HEK293 (cell line): ENCODE measurements at regions not wholly inside any gene's neighbourhood (a gene's known extent, or its start where the extent isn't known, plus 50 kb on each side); places are given as distances from the start of the nearest gene placed in this dataset.

Experiments used
- CTCF ChIA-PET: fragments of 350-600 bp; formaldehyde crosslinking; extraction: SDS; loops from one replicate; lab custom pipeline; 2021; ENCODE audit warnings: antibody characterized with exemption; lab: Yijun Ruan, JAX
- POLR2A ChIA-PET: fragments of 300-600 bp; formaldehyde crosslinking; extraction: SDS; loops from one replicate; lab custom pipeline; 2020; ENCODE audit warnings: antibody characterized with exemption, inconsistent platforms; lab: Yijun Ruan, JAX
- H3K27ac ChIP-seq: fragments of 200-500 bp; sonication (Bioruptor generic); 2 replicates; pipeline ENCODE4 v1.5.1; 2014; ENCODE audit warnings: low read depth, low read length, control low read depth, inconsistent platforms; ENCODE audit errors: extremely low read depth
- H3K36me3 ChIP-seq, 2 experiments: fragments of 200-500 bp in 1 of 2; sonication (Bioruptor generic) in 1 of 2; 1 replicate in 1 of 2; 2 replicates in 1 of 2; pipeline ENCODE4 v1.5.1; 2014 to 2017; ENCODE audit warnings: inconsistent platforms in 2 of 2, low read length in 2 of 2; ENCODE audit not compliant: control insufficient read depth in 2 of 2, insufficient read depth in 1 of 2
- H3K4me1 ChIP-seq: fragments of 200-500 bp; sonication (Bioruptor generic); 2 replicates; pipeline ENCODE4 v1.5.1; 2014; ENCODE audit warnings: mild to moderate bottlenecking, low read length, inconsistent platforms; ENCODE audit not compliant: control insufficient read depth, insufficient read depth
- H3K4me3 ChIP-seq: 2 replicates; pipeline ENCODE4 v1.5.1; 2011; ENCODE audit warnings: low read depth, mild to moderate bottlenecking, control low read depth, low read length, moderate library complexity
- H3K9me3 ChIP-seq: fragments of 200-500 bp; sonication (Bioruptor generic); 2 replicates; pipeline ENCODE4 v1.5.1; 2014; ENCODE audit warnings: low read depth, low read length, inconsistent platforms; ENCODE audit not compliant: control insufficient read depth, insufficient read depth
- BCL11B ChIP-seq: fragments of 450-650 bp; formaldehyde crosslinking; IDR thresholded peaks from 2 replicates; pipeline ENCODE4 v1.5.1; 2016; ENCODE audit warnings: low read depth, missing biosample characterization, missing genetic modification characterization
- GLI2 ChIP-seq: fragments of 450-650 bp; formaldehyde crosslinking; IDR thresholded peaks from 2 replicates; pipeline ENCODE4; 2017; ENCODE audit warnings: missing biosample characterization, missing genetic modification characterization, low read depth, borderline replicate concordance
- PRDM1 ChIP-seq: fragments of 450-650 bp; formaldehyde crosslinking; IDR thresholded peaks from 2 replicates; pipeline ENCODE4; 2016; ENCODE audit warnings: missing biosample characterization, missing genetic modification characterization
- SALL2 ChIP-seq: fragments of 450-650 bp; formaldehyde crosslinking; IDR thresholded peaks from 2 replicates; pipeline ENCODE4 v1.5.0; 2017; ENCODE audit warnings: missing biosample characterization, mild to moderate bottlenecking, missing genetic modification characterization, borderline replicate concordance
- SP2 ChIP-seq: fragments of 450-650 bp; formaldehyde crosslinking; IDR thresholded peaks from 2 replicates; pipeline ENCODE4 v1.5.1; 2016; ENCODE audit warnings: missing biosample characterization, missing genetic modification characterization
- SP3 ChIP-seq: fragments of 450-650 bp; formaldehyde crosslinking; IDR thresholded peaks from 2 replicates; pipeline ENCODE4 v1.5.1; 2016; ENCODE audit warnings: missing biosample characterization, missing genetic modification characterization
- SP7 ChIP-seq: fragments of 450-650 bp; formaldehyde crosslinking; IDR thresholded peaks from 2 replicates; pipeline ENCODE4 v1.5.1; 2016; ENCODE audit warnings: missing biosample characterization, missing genetic modification characterization
- ZBTB8A ChIP-seq: fragments of 450-650 bp; formaldehyde crosslinking; IDR thresholded peaks from 2 replicates; pipeline ENCODE4 v1.5.1; 2016; ENCODE audit warnings: missing biosample characterization, missing genetic modification characterization
- ZIC2 ChIP-seq: fragments of 450-650 bp; formaldehyde crosslinking; IDR thresholded peaks from 2 replicates; pipeline ENCODE4 v1.5.1; 2016; ENCODE audit warnings: missing biosample characterization, missing genetic modification characterization
- ZNF114 ChIP-seq: fragments of 450-650 bp; formaldehyde crosslinking; IDR thresholded peaks from 2 replicates; pipeline ENCODE4 v1.5.0; 2017; ENCODE audit warnings: missing biosample characterization, missing genetic modification characterization
- ZNF140 ChIP-seq: fragments of 450-650 bp; formaldehyde crosslinking; IDR thresholded peaks from 2 replicates; pipeline ENCODE4 v1.5.1; 2016; ENCODE audit warnings: missing biosample characterization, missing genetic modification characterization
- ZNF157 ChIP-seq: fragments of 450-650 bp; formaldehyde crosslinking; IDR thresholded peaks from 2 replicates; pipeline ENCODE4 v1.5.1; 2016; ENCODE audit warnings: missing biosample characterization, missing genetic modification characterization
- ZNF266 ChIP-seq: fragments of 450-650 bp; formaldehyde crosslinking; IDR thresholded peaks from 2 replicates; pipeline ENCODE4 v1.5.1; 2016; ENCODE audit warnings: missing biosample characterization, missing genetic modification characterization, low read depth
- ZNF354C ChIP-seq: fragments of 450-650 bp; formaldehyde crosslinking; IDR thresholded peaks from 2 replicates; pipeline ENCODE4 v1.5.1; 2016; ENCODE audit warnings: missing biosample characterization, missing genetic modification characterization, low read depth, borderline replicate concordance
- ZNF404 ChIP-seq: fragments of 450-650 bp; formaldehyde crosslinking; IDR thresholded peaks from 2 replicates; pipeline ENCODE4 v1.5.1; 2017; ENCODE audit warnings: missing biosample characterization, missing genetic modification characterization
- ZNF561 ChIP-seq: fragments of 450-650 bp; IDR thresholded peaks from 2 replicates; pipeline ENCODE4 v1.5.1; 2018; ENCODE audit warnings: missing biosample characterization, missing genetic modification characterization, borderline replicate concordance
- ZNF600 ChIP-seq: fragments of 450-650 bp; formaldehyde crosslinking; IDR thresholded peaks from 2 replicates; pipeline ENCODE4 v1.5.1; 2016; ENCODE audit warnings: missing biosample characterization, missing genetic modification characterization
- TF ChIP-seq, protein P1 (sequence below): fragments of 450-650 bp; formaldehyde crosslinking; IDR thresholded peaks from 2 replicates; pipeline ENCODE4 v1.5.1; 2016; ENCODE audit warnings: missing biosample characterization, missing genetic modification characterization
- TF ChIP-seq, protein P2 (sequence below): fragments of 450-650 bp; formaldehyde crosslinking; IDR thresholded peaks from 2 replicates; pipeline ENCODE4 v1.5.1; 2016; ENCODE audit warnings: missing biosample characterization, missing genetic modification characterization, low read depth
- TF ChIP-seq, protein P3 (sequence below): fragments of 450-650 bp; formaldehyde crosslinking; IDR thresholded peaks from 2 replicates; pipeline ENCODE4 v1.5.1; 2016; ENCODE audit warnings: missing biosample characterization, missing genetic modification characterization
- TF ChIP-seq, protein P4 (sequence below): fragments of 450-650 bp; formaldehyde crosslinking; IDR thresholded peaks from 2 replicates; pipeline ENCODE4 v1.5.1; 2016; ENCODE audit warnings: missing biosample characterization, missing genetic modification characterization
- TF ChIP-seq, protein P5 (sequence below): fragments of 450-650 bp; formaldehyde crosslinking; IDR thresholded peaks from 2 replicates; pipeline ENCODE4 v1.5.1; 2016; ENCODE audit warnings: missing biosample characterization, missing genetic modification characterization

DNA sequence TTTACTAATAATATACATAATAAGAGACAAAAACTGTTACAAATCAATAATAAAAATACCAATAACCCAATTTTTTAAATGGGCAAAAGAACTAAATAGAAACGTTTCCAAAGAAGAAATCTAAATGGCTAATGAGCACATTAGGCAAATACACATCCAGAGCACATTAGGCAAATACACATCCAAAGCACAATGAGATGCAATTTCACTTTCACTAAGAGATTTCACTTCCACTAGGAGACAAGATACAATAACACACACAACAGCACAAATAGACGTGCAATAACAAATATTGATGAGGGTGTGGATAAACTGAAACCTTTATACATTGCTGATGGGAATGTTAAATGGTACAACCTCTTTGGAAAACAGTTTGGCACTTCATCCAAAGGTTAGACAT is 250.7 kb downstream of the ARAP2 start:
- H3K9me3 ChIP-seq: no peaks in the 10 kb centered on the region
- CTCF ChIA-PET: no interaction called here
- H3K36me3 ChIP-seq: no peaks in the 10 kb centered on the region
- no peaks in the 10 kb centered on the region for H3K4me1 ChIP-seq
- H3K27ac ChIP-seq: no peak overlapping the region
- H3K4me3 ChIP-seq: no peak overlapping the region
- POLR2A ChIA-PET: no interaction called here
- no peak for TF ChIP-seq BCL11B
- TF ChIP-seq SP2 (tag by site-specific recombination): no peak
- TF ChIP-seq, protein P1, sequence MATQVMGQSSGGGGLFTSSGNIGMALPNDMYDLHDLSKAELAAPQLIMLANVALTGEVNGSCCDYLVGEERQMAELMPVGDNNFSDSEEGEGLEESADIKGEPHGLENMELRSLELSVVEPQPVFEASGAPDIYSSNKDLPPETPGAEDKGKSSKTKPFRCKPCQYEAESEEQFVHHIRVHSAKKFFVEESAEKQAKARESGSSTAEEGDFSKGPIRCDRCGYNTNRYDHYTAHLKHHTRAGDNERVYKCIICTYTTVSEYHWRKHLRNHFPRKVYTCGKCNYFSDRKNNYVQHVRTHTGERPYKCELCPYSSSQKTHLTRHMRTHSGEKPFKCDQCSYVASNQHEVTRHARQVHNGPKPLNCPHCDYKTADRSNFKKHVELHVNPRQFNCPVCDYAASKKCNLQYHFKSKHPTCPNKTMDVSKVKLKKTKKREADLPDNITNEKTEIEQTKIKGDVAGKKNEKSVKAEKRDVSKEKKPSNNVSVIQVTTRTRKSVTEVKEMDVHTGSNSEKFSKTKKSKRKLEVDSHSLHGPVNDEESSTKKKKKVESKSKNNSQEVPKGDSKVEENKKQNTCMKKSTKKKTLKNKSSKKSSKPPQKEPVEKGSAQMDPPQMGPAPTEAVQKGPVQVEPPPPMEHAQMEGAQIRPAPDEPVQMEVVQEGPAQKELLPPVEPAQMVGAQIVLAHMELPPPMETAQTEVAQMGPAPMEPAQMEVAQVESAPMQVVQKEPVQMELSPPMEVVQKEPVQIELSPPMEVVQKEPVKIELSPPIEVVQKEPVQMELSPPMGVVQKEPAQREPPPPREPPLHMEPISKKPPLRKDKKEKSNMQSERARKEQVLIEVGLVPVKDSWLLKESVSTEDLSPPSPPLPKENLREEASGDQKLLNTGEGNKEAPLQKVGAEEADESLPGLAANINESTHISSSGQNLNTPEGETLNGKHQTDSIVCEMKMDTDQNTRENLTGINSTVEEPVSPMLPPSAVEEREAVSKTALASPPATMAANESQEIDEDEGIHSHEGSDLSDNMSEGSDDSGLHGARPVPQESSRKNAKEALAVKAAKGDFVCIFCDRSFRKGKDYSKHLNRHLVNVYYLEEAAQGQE: no peak
- no peak for TF ChIP-seq SP7 (tag by site-specific recombination)
- no peak for TF ChIP-seq ZNF354C (tag by site-specific recombination)
- TF ChIP-seq ZNF140: no peak
- no peak for TF ChIP-seq SP3 (tag by site-specific recombination)
- TF ChIP-seq, protein P2, sequence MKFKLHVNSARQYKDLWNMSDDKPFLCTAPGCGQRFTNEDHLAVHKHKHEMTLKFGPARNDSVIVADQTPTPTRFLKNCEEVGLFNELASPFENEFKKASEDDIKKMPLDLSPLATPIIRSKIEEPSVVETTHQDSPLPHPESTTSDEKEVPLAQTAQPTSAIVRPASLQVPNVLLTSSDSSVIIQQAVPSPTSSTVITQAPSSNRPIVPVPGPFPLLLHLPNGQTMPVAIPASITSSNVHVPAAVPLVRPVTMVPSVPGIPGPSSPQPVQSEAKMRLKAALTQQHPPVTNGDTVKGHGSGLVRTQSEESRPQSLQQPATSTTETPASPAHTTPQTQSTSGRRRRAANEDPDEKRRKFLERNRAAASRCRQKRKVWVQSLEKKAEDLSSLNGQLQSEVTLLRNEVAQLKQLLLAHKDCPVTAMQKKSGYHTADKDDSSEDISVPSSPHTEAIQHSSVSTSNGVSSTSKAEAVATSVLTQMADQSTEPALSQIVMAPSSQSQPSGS: no peak
- no peak for TF ChIP-seq ZNF114 (tag by site-specific recombination)
- no peak for TF ChIP-seq ZBTB8A
- TF ChIP-seq ZIC2 (tag by site-specific recombination): no peak

DNA sequence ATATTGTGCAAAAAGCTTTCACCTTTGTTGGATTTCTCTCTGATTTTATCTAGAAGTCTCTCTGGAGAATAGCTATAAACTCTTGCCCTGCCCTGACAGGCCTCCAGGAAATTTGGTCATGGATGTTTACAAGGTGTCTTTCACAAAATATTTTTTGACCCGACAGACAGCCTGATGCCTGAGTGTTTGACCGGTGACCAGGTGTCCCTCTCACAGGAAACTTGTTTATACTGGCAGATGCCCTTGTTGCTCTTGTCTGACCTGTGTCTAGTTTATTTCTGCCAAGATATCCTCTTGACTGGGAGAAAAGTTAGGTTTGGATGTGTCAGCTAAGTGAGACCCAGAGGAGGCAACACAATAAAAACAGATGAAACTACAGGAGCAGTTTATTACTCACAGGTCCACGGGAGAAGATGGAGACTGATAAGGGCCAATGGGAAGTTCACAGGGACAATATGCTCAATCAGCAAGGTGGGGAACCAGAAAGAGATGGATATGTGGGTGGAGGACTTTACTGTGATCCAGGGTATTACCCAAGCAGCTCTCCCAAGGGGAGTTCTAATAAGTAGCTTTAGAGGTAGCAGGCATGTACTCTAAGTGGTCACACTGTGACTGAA is 243.3 kb downstream of the ARAP2 start:
- POLR2A ChIA-PET: no interaction called here
- CTCF ChIA-PET: no interaction called here
- Histone ChIP-seq H3K27ac (no peak overlapping the region), H3K36me3 (no peaks in the 10 kb centered on the region), H3K4me1 (no peaks in the 10 kb centered on the region), H3K9me3 (no peaks in the 10 kb centered on the region), H3K4me3 (no peak overlapping the region)
- TF ChIP-seq ZNF266: peak; percentile 91
- no peak for TF ChIP-seq SALL2

DNA sequence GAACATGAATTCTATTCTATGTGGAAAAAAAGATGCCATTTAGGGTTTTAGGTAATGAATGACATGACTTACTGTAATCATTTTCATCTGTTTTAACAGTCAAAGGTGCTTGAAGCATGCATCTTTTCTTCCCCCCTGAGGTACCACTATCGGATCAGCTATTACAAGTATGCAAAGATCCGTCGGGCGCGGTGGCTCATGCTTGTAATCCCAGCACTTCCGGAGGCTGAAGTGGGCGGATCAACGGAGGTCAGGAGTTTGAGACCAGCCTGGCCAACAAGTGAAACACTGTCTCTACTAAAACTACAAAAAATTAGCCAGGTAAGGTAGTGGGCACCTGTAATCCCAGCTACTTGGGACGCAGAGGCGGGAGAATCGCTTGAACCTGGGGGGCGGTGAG is 241.3 kb downstream of the ARAP2 start:
- Histone ChIP-seq H3K4me1 (no peaks in the 10 kb centered on the region), H3K9me3 (no peaks in the 10 kb centered on the region), H3K4me3 (no peak overlapping the region), H3K36me3 (no peaks in the 10 kb centered on the region), H3K27ac (no peak overlapping the region)
- CTCF ChIA-PET: interaction anchor here (0.6 kb wide), 1 partner anchor 961 kb away, joined by 3 read pairs; no protein-coding TSS in a partner anchor
- POLR2A ChIA-PET: no interaction called here
- TF ChIP-seq, protein P3, sequence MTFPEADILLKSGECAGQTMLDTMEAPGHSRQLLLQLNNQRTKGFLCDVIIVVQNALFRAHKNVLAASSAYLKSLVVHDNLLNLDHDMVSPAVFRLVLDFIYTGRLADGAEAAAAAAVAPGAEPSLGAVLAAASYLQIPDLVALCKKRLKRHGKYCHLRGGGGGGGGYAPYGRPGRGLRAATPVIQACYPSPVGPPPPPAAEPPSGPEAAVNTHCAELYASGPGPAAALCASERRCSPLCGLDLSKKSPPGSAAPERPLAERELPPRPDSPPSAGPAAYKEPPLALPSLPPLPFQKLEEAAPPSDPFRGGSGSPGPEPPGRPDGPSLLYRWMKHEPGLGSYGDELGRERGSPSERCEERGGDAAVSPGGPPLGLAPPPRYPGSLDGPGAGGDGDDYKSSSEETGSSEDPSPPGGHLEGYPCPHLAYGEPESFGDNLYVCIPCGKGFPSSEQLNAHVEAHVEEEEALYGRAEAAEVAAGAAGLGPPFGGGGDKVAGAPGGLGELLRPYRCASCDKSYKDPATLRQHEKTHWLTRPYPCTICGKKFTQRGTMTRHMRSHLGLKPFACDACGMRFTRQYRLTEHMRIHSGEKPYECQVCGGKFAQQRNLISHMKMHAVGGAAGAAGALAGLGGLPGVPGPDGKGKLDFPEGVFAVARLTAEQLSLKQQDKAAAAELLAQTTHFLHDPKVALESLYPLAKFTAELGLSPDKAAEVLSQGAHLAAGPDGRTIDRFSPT (tag by site-specific recombination): no peak
- no peak for TF ChIP-seq ZNF561 (tag by site-specific recombination)
- no peak for TF ChIP-seq PRDM1 (tag by site-specific recombination)
- no peak for TF ChIP-seq ZNF157 (tag by site-specific recombination)
- no peak for TF ChIP-seq GLI2 (tag by site-specific recombination)
- TF ChIP-seq, protein P4, sequence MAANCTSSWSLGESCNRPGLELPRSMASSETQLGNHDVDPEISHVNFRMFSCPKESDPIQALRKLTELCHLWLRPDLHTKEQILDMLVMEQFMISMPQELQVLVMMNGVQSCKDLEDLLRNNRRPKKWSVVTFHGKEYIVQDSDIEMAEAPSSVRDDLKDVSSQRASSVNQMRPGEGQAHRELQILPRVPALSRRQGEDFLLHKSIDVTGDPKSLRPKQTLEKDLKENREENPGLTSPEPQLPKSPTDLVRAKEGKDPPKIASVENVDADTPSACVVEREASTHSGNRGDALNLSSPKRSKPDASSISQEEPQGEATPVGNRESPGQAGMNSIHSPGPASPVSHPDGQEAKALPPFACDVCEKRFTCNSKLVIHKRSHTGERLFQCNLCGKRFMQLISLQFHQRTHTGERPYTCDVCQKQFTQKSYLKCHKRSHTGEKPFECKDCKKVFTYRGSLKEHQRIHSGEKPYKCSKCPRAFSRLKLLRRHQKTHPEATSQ (tag by site-specific recombination): no peak
- no peak for TF ChIP-seq ZNF600 (tag by site-specific recombination)
- TF ChIP-seq, protein P5, sequence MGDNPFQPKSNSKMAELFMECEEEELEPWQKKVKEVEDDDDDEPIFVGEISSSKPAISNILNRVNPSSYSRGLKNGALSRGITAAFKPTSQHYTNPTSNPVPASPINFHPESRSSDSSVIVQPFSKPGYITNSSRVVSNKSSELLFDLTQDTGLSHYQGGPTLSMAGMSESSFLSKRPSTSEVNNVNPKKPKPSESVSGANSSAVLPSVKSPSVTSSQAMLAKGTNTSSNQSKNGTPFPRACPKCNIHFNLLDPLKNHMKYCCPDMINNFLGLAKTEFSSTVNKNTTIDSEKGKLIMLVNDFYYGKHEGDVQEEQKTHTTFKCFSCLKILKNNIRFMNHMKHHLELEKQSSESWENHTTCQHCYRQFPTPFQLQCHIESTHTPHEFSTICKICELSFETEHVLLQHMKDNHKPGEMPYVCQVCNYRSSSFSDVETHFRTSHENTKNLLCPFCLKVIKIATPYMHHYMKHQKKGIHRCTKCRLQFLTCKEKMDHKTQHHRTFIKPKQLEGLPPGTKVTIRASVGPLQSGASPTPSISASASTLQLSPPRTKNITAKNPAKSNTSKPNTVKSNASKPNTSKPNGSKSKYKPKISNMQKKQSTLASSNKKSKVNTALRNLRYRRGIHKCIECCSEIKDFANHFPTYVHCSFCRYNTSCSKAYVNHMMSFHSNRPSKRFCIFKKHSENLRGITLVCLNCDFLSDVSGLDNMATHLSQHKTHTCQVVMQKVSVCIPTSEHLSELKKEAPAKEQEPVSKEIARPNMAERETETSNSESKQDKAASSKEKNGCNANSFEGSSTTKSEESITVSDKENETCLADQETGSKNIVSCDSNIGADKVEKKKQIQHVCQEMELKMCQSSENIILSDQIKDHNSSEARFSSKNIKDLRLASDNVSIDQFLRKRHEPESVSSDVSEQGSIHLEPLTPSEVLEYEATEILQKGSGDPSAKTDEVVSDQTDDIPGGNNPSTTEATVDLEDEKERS (tag by site-specific recombination): no peak
- TF ChIP-seq ZNF404 (tag by site-specific recombination): no peak
